Stimulated activated naive CD8-positive, alpha-beta T cell treated with anti-CD3 and anti-CD28 coated beads, Interleukin-15, amount 100 ng/mL, for 72 hours (primary cell): ENCODE measurements at regions not wholly inside any gene's neighbourhood (a gene's known extent, or its start where the extent isn't known, plus 50 kb on each side); places are given as distances from the start of the nearest gene placed in this dataset.

Experiments
- ATAC-seq: fragments of 150-1000 bp; cut with Tn5 transposase; 2 replicates; pipeline ENCODE4 v1.10.0; 2021; ENCODE audit warnings: mild to moderate bottlenecking, moderate library complexity
- DNase-seq, 2 donors: peaks; one replicate each; pipeline ENCODE4 v3.0.0; 2021 to 2022
- H3K27ac Mint-ChIP-seq, 2 donors: one replicate each; pipeline ENCODE4 v1.8.0; 2022; ENCODE audit warnings: mild to moderate bottlenecking in 2 of 2, mixed read lengths in 2 of 2, moderate library complexity in 2 of 2
- H3K27me3 Mint-ChIP-seq: one replicate; pipeline ENCODE4 v1.8.0; 2022; ENCODE audit warnings: mixed read lengths
- H3K4me1 Mint-ChIP-seq: one replicate; pipeline ENCODE4 v1.8.0; 2022; ENCODE audit warnings: mild to moderate bottlenecking, mixed read lengths
- H3K4me3 Mint-ChIP-seq, 2 donors: one replicate each; pipeline ENCODE4 v1.8.0; 2022; ENCODE audit warnings: mild to moderate bottlenecking in 2 of 2, mixed read lengths in 2 of 2, moderate library complexity in 1 of 2
- H3K9me3 Mint-ChIP-seq, 2 donors: one replicate each; pipeline ENCODE4 v1.8.0; 2022; ENCODE audit warnings: mixed read lengths in 2 of 2

GRCh38 chr14:101359221-101360053 lies 201.9 kb upstream of the DIO3 start:
- Mint-ChIP-seq H3K9me3 (peaks cover 3 to 15% of the 10 kb centered on the region in 2 donors), H3K4me3 (no peak overlapping the region), H3K27ac (no peak overlapping the region), H3K4me1 (no peaks in the 10 kb centered on the region), H3K27me3 (peaks cover 58% of the 10 kb centered on the region)
- DNase-seq (no peak), ATAC-seq (no peak)

- Mint-ChIP-seq H3K4me1 (no peaks in the 10 kb centered on the region), H3K4me3 (no peak overlapping the region), H3K27ac (no peak overlapping the region), H3K27me3 (peaks cover 67% of the 10 kb centered on the region), H3K9me3 (peaks cover 3 to 8% of the 10 kb centered on the region in 2 donors)
- no peak for DNase-seq
- ATAC-seq: no peak
These were observed 201.0 kb upstream of the DIO3 start for GRCh38 chr14:101360054-101360911.

DNA sequence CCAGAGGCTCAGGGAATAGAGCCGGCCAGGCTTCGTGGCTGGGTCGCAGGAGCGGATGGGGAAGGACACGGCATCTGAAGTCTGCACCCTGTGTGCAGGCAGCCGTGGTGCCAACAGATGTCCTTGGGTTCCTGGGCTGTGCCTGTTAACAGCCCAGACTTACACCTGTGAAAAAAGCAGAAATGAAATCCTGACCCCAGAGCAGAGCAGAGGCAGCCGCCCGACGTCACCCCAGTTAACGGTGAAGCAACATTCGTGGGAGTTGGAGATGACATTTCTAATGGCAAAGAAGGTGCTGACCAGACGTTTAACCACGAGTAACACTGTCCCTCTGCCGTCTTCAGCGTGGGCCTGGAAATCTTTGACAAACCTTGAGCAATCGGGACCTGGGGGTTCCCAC lies 200.3 kb upstream of the DIO3 start:
- Mint-ChIP-seq H3K9me3 (peaks cover 3 to 6% of the 10 kb centered on the region in 2 donors), H3K4me3 (no peak overlapping the region), H3K4me1 (no peaks in the 10 kb centered on the region), H3K27me3 (peaks cover 72% of the 10 kb centered on the region), H3K27ac (no peak overlapping the region)
- DNase-seq (no peak), ATAC-seq (no peak)

GRCh38 chr14:101361451-101362433 lies 199.6 kb upstream of the DIO3 start:
- Mint-ChIP-seq H3K9me3 (no peaks in the 10 kb centered on the region), H3K27ac (no peak overlapping the region), H3K27me3 (peaks cover 65% of the 10 kb centered on the region), H3K4me1 (no peaks in the 10 kb centered on the region), H3K4me3 (no peak overlapping the region)
- no peak for ATAC-seq
- DNase-seq: no peak

- DNase-seq: no peak
- Mint-ChIP-seq H3K9me3 (no peaks in the 10 kb centered on the region), H3K27ac (peak overlapping the region in 1 of 2 donors; percentile 20), H3K4me3 (no peak overlapping the region), H3K4me1 (no peaks in the 10 kb centered on the region), H3K27me3 (peaks cover 65% of the 10 kb centered on the region)
- ATAC-seq: no peak
These were observed 198.6 kb upstream of the DIO3 start for GRCh38 chr14:101362529-101363260.

DNA sequence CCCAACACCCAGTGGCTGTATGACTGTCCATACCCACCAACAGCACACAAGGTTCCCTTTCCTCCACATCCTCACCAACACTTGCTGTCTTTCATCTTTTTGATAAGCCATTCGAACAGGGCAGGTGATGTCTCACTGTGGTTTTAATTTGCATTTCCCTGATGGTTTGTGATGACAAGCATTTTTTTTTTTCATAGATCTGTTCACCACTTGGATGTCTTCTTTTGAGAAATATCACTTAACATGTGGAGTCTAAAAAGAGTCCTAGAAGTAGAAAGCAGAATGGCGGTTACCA lies 198.1 kb upstream of the DIO3 start:
- Mint-ChIP-seq H3K9me3 (no peaks in the 10 kb centered on the region), H3K4me3 (no peak overlapping the region), H3K27ac (peak overlapping the region; percentile 10 to 80), H3K27me3 (peaks cover 65% of the 10 kb centered on the region), H3K4me1 (no peaks in the 10 kb centered on the region)
- ATAC-seq: no peak
- DNase-seq: no peak

GRCh38 chr14:101363880-101364391 lies 197.4 kb upstream of the DIO3 start:
- no peaks in the 10 kb centered on the region for H3K9me3 Mint-ChIP-seq

GRCh38 chr14:101364503-101365328 lies 196.6 kb upstream of the DIO3 start:
- Mint-ChIP-seq H3K27ac (no peak overlapping the region), H3K9me3 (no peaks in the 10 kb centered on the region), H3K4me1 (no peaks in the 10 kb centered on the region), H3K27me3 (peaks cover 53% of the 10 kb centered on the region), H3K4me3 (no peak overlapping the region)
- DNase-seq (no peak), ATAC-seq (no peak)

More at GRCh38 chr14:101363880-101364391, 197.4 kb upstream of the DIO3 start:
- ATAC-seq (no peak), DNase-seq (no peak)
- no peak overlapping the region for H3K27ac Mint-ChIP-seq
- no peak overlapping the region for H3K4me3 Mint-ChIP-seq
- no peaks in the 10 kb centered on the region for H3K4me1 Mint-ChIP-seq
- peaks cover 60% of the 10 kb centered on the region for H3K27me3 Mint-ChIP-seq

- ATAC-seq (no peak), DNase-seq (no peak)
- H3K27ac Mint-ChIP-seq: no peak overlapping the region
- no peaks in the 10 kb centered on the region for H3K4me1 Mint-ChIP-seq
- no peak overlapping the region for H3K4me3 Mint-ChIP-seq
- H3K27me3 Mint-ChIP-seq: peaks cover 49% of the 10 kb centered on the region
- no peaks in the 10 kb centered on the region for H3K9me3 Mint-ChIP-seq
These were observed 195.8 kb upstream of the DIO3 start for GRCh38 chr14:101365329-101366158.

DNA sequence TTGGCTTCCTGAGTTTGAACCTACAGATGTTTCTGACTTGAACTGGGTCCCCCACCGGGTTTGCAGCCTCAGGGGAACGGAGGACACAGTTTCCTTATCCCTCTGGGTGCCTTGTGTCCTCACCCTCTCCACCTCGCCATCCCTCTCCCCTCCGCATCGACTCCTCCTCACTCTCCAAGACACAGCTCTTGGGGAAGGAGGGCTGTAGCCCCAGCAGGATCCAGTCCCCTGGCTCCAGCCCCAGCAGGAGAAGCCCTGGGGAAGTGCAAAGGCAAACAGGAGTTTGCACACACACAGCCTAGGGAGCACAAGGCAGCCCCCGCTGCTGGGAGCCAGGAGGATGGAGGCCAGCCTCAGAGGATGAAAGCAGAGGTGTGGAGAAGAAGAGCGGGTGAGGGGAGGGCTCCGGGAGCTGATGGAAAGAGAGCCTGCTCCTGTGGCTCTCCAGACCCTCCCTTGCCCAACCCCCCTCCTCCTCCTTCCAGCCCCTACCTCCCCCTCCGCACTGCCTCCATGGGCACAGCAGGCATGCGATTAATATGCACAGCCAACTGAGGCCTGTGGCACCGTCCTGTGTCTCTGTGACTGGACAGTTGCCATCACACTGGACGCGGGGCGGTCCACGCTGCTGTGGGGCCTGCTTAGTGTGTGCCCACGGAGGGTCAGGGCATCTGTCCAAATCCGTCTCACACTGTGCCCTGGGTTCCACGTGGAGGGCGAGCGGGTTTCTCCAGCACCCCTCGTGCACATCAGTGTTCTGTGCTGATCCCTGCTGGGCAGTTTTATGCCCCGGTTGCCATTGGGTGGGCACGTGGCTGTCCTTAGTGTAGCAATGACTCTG lies 193.7 kb upstream of the DIO3 start:
- ATAC-seq (no peak), DNase-seq (no peak)
- Mint-ChIP-seq H3K27ac (no peak overlapping the region), H3K4me1 (no peaks in the 10 kb centered on the region), H3K27me3 (peaks cover 33% of the 10 kb centered on the region), H3K9me3 (no peaks in the 10 kb centered on the region), H3K4me3 (no peak overlapping the region)

DNA sequence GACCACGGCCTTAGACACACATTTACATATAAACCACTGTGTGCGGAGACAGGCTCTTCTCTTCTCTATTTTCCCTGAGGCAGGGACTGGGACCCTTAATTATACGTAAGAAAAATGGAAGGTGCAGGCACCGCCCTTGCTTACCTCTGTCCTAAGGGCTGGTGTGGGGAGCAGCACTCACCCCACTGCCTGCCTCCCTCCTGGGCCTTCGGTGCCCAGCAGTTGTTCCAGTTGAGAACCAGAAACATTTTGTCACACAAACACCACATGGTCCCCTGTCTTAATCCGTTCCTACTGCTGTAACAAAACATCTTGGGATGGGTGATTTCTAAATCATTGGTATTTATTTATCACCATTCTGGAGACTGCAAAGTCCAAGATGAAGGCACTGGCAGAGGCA lies 192.7 kb upstream of the DIO3 start:
- H3K9me3 Mint-ChIP-seq: no peaks in the 10 kb centered on the region
- H3K4me3 Mint-ChIP-seq: no peak overlapping the region
- H3K4me1 Mint-ChIP-seq: no peaks in the 10 kb centered on the region
- ATAC-seq (no peak), DNase-seq (no peak)
- peaks cover 26% of the 10 kb centered on the region for H3K27me3 Mint-ChIP-seq
- no peak overlapping the region for H3K27ac Mint-ChIP-seq

- DNase-seq (no peak), ATAC-seq (no peak)
- Mint-ChIP-seq H3K4me1 (no peaks in the 10 kb centered on the region), H3K9me3 (no peaks in the 10 kb centered on the region), H3K27ac (no peak overlapping the region), H3K4me3 (no peak overlapping the region), H3K27me3 (peaks cover 26% of the 10 kb centered on the region)
These were observed 191.9 kb upstream of the DIO3 start for GRCh38 chr14:101369194-101369915.
